IPS-NIHi7 (cell line): ENCODE measurements at regions not wholly inside any gene's neighbourhood (a gene's known extent, or its start where the extent isn't known, plus 50 kb on each side); places are given as distances from the start of the nearest gene placed in this dataset.

Experiments used
- DNase-seq: peaks from one replicate; pipeline ENCODE4 v3.0.0; 2012; ENCODE audit warnings: mixed read lengths; ENCODE audit errors: extremely low spot score

GRCh38 chr12:130216031-130216430 is 53.8 kb downstream of the FZD10 start:
- DNase-seq = no peak

DNA sequence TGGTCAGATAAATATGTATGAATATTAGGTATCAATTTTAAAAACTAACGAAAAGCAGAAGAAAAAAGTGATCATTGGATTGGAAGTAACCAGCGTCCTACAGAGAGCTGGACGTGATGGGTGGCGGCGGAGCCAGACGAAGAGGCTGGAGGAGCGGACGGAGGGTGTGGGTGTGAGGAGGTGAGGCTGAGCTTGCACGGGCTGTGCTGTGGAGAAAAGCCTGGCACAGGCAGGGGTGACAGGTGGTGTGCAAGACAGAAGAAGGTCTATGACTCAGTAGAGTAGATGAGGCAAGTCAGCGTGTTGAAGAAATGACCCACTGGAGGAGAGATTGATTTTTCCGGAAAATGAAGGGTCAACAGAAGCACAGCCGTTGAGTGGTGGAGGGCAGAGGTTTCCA is 56.4 kb downstream of the FZD10 start:
- DNase-seq = no peak

- no peak for DNase-seq
Observed at GRCh38 chr12:130219929-130220705, 57.9 kb downstream of the FZD10 start.

DNA sequence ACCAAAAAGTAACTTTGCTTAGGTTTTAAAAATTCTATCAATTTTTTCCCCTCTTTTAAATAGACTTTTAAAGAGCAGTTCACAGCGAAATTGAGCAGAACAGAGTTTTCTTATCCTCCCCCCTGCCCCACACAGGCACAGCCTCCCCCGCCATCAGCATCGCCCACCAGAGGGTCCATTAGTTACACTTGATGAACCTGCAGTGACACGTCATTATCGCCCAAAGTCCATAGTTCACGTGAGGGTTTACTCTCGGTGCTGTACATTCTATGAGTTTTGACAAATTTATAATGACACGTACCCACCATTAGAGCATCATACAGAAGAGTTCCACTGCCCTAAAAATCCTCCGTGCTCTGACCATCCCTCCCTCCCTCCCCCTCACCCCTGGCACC is 58.4 kb downstream of the FZD10 start:
- no peak for DNase-seq

DNA sequence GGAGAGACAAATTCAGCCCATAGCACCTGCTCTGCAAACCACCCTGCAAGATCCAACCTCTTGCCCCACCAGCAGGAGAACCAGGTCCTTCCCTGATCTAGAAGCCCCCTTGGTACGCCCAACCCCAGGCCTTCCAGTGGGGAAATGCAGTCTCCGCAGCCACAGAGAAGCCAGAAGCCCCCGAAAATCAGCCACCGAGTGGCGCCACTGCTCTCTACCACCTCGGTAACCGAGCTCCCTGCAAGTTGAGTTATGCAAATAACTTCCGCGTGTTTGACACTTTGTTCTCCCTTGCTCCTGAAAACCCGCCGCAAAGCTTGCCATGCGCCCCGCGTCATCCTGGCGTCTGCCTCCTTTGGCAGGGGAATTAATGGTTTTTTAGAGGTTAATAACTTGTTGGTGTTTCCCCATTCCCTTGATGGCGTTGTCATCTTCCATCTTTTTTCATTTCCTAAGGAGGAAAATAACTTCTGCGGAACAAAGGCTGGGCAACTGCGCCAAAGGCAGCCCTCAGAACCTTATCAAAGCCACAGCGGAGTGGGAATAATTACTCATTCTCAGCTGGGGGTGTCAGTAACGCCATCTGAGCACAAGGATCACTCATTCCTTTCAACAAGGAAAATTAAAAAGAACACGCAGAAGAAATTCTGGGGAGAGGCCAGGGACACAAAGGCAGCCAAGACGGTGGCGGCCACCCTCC is 60.4 kb downstream of the FZD10 start:
- DNase-seq = peak; percentile 59

DNA sequence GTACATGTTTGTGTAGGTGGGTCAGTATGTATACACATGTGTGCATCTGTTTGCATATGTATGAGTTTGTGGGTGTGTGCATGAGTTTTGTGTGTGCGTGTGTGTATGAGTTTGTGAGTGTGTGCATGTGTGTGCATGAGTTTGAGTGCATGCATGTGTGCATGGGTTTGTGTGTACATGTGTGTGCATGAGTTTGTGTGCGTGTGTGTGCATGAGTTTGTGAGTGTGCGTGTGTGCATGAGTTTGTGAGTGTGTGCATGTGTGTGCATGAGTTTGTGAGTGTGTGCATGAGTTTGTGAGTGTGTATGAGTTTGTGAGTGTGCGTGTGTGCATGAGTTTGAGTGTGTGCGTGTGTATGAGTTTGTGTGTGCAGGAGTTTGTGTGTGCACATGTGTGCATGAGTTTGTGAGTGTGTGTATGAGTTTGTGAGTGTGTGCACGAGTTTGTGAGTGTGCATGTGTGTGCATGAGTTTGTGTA is 61.5 kb downstream of the FZD10 start:
- no peak for DNase-seq

GRCh38 chr12:130224613-130225012 is 62.3 kb downstream of the FZD10 start:
- no peak for DNase-seq

GRCh38 chr12:130225347-130225746 is 63.1 kb downstream of the FZD10 start:
- DNase-seq = no peak

GRCh38 chr12:130226126-130226525 is 63.9 kb downstream of the FZD10 start:
- no peak for DNase-seq

- no peak for DNase-seq
Observed at GRCh38 chr12:130226771-130227170, 64.5 kb downstream of the FZD10 start.

- DNase-seq = no peak
Observed at GRCh38 chr12:130227641-130228040, 65.4 kb downstream of the FZD10 start.

DNA sequence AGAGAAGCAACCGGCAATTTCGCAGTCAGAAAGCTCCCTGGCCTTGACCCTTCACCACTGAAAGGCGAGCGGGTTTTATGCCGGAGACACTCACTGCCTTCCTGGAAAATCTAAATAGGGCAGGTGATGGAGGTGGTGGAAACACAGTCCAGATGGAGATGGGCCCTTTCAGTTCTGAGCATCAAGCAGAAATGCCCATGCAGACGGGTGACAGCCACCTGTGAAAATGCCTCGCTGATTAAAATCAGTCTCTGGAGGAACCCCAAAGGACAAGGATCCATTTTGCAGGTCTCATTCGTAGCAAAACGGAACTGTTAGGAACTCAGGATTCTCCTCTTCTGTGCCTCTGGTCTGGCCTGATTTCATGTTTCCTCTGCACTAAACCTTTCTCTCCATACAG is 74.2 kb downstream of the FZD10 start:
- no peak for DNase-seq

GRCh38 chr12:130240831-130241590 is 78.7 kb downstream of the FZD10 start:
- DNase-seq = no peak

- no peak for DNase-seq
Observed at GRCh38 chr12:130242506-130242905, 80.2 kb downstream of the FZD10 start.

DNA sequence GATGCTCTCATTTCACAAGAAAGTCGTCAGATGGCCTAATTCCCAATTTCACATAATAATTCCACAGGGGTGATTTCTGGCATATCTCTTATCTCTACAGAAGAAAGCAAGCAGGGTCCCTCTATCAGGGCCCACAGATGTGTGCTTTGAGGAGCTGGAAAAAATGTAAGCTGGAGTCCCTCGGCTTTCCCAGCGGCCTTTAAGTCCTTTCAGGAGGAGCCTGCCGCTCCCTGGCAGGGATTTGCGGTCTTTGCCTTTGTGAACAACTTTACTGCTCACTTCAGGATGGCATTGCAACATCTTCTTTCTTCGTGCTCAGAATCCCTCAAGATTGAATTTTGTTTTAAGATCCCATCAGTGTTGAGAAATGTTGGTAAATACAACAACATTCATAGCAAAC is 83.0 kb downstream of the FZD10 start:
- DNase-seq = no peak

DNA sequence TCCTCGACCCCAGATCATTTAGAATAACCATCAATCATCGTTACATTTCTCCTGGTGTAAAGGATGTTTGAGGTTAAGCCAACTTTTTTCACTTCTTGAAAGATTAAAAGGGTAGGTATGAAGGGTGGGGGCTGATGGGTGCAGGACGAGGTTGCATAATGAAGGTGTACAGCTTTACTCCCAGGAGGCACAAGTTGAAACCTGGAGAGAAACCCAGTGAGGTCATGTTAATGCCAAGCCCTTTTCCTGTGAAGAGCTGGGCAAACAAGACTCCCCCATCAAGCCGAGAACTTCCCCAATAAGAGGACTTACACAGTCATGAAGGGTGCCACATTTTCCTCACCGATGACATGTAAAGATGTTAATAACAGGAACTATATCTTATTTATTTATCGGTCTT is 84.3 kb downstream of the FZD10 start:
- no peak for DNase-seq

- DNase-seq = no peak
Observed at GRCh38 chr12:130247634-130248237, 85.5 kb downstream of the FZD10 start.

DNA sequence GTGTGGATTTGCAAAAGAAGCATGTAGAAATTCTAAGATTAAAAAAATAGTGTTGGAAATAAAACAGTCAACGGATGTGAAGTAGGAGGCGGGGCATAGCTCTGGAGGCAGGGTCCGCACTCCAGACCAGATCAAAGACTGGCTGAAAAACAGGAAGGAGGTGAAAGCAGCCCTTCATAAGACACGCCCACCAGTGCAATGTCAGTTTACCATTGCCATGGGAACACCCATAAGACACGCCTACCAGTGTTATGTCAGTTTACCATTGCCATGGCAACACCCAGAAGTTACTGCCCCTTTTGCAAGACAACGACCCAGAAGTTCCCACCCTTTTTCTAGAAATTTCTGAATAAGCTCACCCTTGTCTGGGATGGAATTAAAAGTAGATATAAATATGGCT is 87.1 kb downstream of the FZD10 start:
- DNase-seq = peak; percentile 49

GRCh38 chr12:130251236-130251780 is 86.4 kb upstream of the PIWIL1 start:
- no peak for DNase-seq

DNA sequence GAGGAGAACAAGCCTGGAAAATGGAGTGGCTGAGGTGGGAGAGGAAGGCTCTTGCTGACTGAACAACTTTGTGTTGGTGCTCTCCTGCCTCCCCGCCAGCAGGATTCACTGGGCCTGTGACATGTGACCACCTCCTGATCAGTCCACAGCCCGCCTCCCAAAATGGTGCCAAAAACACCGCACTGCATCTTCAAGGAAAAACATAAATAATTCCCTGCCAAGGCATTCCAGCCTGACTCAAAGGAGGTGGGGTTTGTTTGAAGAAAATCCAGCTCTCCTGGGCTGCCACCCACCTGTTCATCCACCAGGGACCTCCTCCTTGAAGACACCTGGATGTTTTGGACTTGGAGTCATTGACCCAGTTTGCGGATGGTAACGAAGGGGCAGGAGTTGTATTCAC is 83.8 kb upstream of the PIWIL1 start:
- DNase-seq = no peak

- DNase-seq = no peak
Observed at GRCh38 chr12:130254461-130255276, 83.0 kb upstream of the PIWIL1 start.
